ENCODE measurements at regions not wholly inside any gene's neighbourhood (a gene's known extent, or its start where the extent isn't known, plus 50 kb on each side); places are given as distances from the start of the nearest gene placed in this dataset.
A peak's percentile ranks its signal among the peaks of the same experiment; 100 is the strongest.

DNA sequence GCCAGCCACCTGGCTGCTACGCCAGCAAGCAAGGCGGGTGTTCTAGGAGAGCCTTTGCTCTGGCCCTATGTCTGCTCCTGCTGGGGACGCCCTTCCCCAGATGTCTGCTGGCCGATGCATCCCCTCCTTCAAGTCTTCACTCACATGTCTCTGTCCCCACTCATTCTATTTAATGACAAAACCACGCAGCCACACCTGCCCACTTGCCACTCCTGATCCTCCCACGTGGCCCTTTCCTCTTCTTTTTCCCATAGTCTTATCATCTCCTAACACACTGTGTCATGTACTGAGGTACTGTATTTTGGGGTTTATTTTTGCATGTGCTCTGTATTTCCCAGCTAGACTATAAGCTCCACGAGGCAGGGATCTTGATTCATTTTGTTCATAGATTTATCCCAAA lies 62.0 kb upstream of the HRH2 start:
- Histone ChIP-seq H3K4me1 (no peaks in the 10 kb centered on the region), H3K4me2 (no peak overlapping the region), H3K4me3 (no peak overlapping the region), H3K9me3 (no peaks in the 10 kb centered on the region), H3K27ac (no peak overlapping the region)
- ChIA-PET CTCF (no interaction called here), POLR2A (interaction anchor here (1.1 kb wide), 1 partner anchor 17 kb away, joined by 3 read pairs; no protein-coding TSS in a partner anchor)
- no peak for ATAC-seq
- no peak for FAIRE-seq
- WGBS (ENCODE audit: missing lambda C conversion rate): 41% methylated on average over 7 of the region's 7 CpGs
- no peak for DNase-seq (ENCODE audit: low read depth in 1 of 2, low spot score in 1 of 2)
- TF ChIP-seq EHMT2 (IDR thresholded peaks at IDR 0.05; ENCODE audit: low read depth): no peak
- TF ChIP-seq TP53 (CRISPR knock-in tag; IDR thresholded peaks at IDR 0.05): no peak
- no peak for TF ChIP-seq RNF2 (IDR thresholded peaks at IDR 0.05; ENCODE audit: borderline replicate concordance, low read depth)
- TF ChIP-seq ZFP36 (IDR thresholded peaks at IDR 0.05; ENCODE audit: borderline replicate concordance, partially characterized antibody): no peak
- TF ChIP-seq, protein P1, sequence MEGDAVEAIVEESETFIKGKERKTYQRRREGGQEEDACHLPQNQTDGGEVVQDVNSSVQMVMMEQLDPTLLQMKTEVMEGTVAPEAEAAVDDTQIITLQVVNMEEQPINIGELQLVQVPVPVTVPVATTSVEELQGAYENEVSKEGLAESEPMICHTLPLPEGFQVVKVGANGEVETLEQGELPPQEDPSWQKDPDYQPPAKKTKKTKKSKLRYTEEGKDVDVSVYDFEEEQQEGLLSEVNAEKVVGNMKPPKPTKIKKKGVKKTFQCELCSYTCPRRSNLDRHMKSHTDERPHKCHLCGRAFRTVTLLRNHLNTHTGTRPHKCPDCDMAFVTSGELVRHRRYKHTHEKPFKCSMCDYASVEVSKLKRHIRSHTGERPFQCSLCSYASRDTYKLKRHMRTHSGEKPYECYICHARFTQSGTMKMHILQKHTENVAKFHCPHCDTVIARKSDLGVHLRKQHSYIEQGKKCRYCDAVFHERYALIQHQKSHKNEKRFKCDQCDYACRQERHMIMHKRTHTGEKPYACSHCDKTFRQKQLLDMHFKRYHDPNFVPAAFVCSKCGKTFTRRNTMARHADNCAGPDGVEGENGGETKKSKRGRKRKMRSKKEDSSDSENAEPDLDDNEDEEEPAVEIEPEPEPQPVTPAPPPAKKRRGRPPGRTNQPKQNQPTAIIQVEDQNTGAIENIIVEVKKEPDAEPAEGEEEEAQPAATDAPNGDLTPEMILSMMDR (IDR thresholded peaks at IDR 0.05): no peak
- TF ChIP-seq HEYL (CRISPR knock-in tag; IDR thresholded peaks at IDR 0.05): no peak
- TF ChIP-seq ESRRA (IDR thresholded peaks at IDR 0.05; ENCODE audit: borderline replicate concordance, low read length): no peak
- TF ChIP-seq, protein P2, sequence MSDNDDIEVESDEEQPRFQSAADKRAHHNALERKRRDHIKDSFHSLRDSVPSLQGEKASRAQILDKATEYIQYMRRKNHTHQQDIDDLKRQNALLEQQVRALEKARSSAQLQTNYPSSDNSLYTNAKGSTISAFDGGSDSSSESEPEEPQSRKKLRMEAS (IDR thresholded peaks at IDR 0.05): no peak
- TF ChIP-seq HOXA7 (CRISPR knock-in tag; IDR thresholded peaks at IDR 0.05): no peak
- TF ChIP-seq HOXB5 (CRISPR knock-in tag; IDR thresholded peaks at IDR 0.05): no peak

DNA sequence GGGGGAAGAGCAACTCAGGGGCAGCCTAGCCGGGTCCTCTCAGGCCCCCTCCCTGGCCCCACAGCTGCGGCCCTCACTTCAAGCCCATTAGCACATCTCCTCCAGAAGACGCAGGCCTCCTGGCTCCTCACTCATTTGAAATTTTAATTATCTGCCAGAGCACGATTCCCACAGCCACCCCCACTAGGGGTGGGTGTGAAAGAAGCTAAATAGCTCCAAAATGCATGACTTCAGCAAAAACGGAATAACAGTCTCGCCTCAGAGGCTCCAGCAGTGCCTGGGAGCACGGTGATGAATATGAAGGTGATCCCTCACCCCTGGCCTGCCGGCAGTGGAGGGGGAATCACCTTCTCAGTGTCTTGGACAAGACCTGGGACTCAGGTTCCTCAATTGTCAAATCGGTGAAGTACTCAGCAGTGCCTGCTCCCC lies 61.1 kb upstream of the HRH2 start:
- Histone ChIP-seq H3K4me3 (no peak overlapping the region), H3K9me3 (no peaks in the 10 kb centered on the region), H3K4me2 (no peak overlapping the region), H3K4me1 (no peaks in the 10 kb centered on the region), H3K27ac (no peak overlapping the region)
- TF ChIP-seq EHMT2 (IDR thresholded peaks at IDR 0.05; ENCODE audit: low read depth): no peak
- peak; percentile 10 for TF ChIP-seq MAFK (IDR thresholded peaks at IDR 0.05; ENCODE audit: partially characterized antibody)
- DNase-seq (ENCODE audit: low read depth in 1 of 2, low spot score in 1 of 2) (no peak), ATAC-seq (no peak), FAIRE-seq (no peak)
- WGBS (ENCODE audit: missing lambda C conversion rate): 49% methylated on average over 9 of the region's 9 CpGs
- ChIA-PET POLR2A (no interaction called here), CTCF (interaction anchor here (0.6 kb wide), 1 partner anchor 1620 kb away, joined by 3 read pairs; no protein-coding TSS in a partner anchor)

- Histone ChIP-seq H3K9me3 (no peaks in the 10 kb centered on the region), H3K27ac (no peak overlapping the region), H3K4me1 (no peaks in the 10 kb centered on the region), H3K4me2 (no peak overlapping the region), H3K4me3 (no peak overlapping the region)
- ATAC-seq: peak in 1 of 2 experiments; percentile 41; a peak in 2 of 6 replicates
- no peak for DNase-seq (ENCODE audit: low read depth in 1 of 2, low spot score in 1 of 2)
- TF ChIP-seq EP300 (IDR thresholded peaks at IDR 0.05) (no peak), EHMT2 (IDR thresholded peaks at IDR 0.05; ENCODE audit: low read depth) (no peak)
- TF ChIP-seq, protein P2 (IDR thresholded peaks at IDR 0.05): no peak
- ChIA-PET CTCF (interaction anchor here (0.6 kb wide), 1 partner anchor 673 kb away, joined by 3 read pairs; no protein-coding TSS in a partner anchor), POLR2A (no interaction called here)
- WGBS (ENCODE audit: missing lambda C conversion rate): 48% methylated on average over 2 of the region's 7 CpGs
- no peak for FAIRE-seq
These were observed 60.2 kb upstream of the HRH2 start for GRCh38 chr5:175597718-175598117.

- FAIRE-seq (no peak), ATAC-seq (peak in 1 of 2 experiments; percentile 41; a peak in 1 of 6 replicates), DNase-seq (ENCODE audit: low read depth in 1 of 2, low spot score in 1 of 2) (no peak)
- ChIA-PET POLR2A (no interaction called here), CTCF (no interaction called here)
- no peak overlapping the region for H3K4me3 ChIP-seq
- no peak overlapping the region for H3K4me2 ChIP-seq
- H3K4me1 ChIP-seq: no peaks in the 10 kb centered on the region
- TF ChIP-seq ZNF302 (CRISPR knock-in tag; IDR thresholded peaks at IDR 0.05) (no peak), CHD4 (IDR thresholded peaks at IDR 0.05; ENCODE audit: borderline replicate concordance) (no peak), HOXA7 (CRISPR knock-in tag; IDR thresholded peaks at IDR 0.05) (no peak), CEBPB (IDR thresholded peaks at IDR 0.05) (no peak), FOSL2 (IDR thresholded peaks at IDR 0.05) (no peak), FOSL2 (CRISPR knock-in tag; IDR thresholded peaks at IDR 0.05) (no peak), ZFP36 (IDR thresholded peaks at IDR 0.05; ENCODE audit: borderline replicate concordance, partially characterized antibody) (no peak), MAFK (IDR thresholded peaks at IDR 0.05; ENCODE audit: partially characterized antibody) (no peak), MYC (IDR thresholded peaks at IDR 0.05; ENCODE audit: borderline replicate concordance, low read length) (no peak), ZC3H11A (IDR thresholded peaks at IDR 0.05) (no peak), SMC3 (IDR thresholded peaks at IDR 0.05) (no peak), FOXS1 (CRISPR knock-in tag; IDR thresholded peaks at IDR 0.05) (no peak), RARB (CRISPR knock-in tag; IDR thresholded peaks at IDR 0.05) (no peak), HOXB13 (CRISPR knock-in tag; IDR thresholded peaks at IDR 0.05; ENCODE audit: low read depth) (no peak)
- TF ChIP-seq, protein P2 (IDR thresholded peaks at IDR 0.05): no peak
- WGBS (ENCODE audit: missing lambda C conversion rate): 79% methylated on average over 7 of the region's 7 CpGs
- no peaks in the 10 kb centered on the region for H3K9me3 ChIP-seq
- no peak overlapping the region for H3K27ac ChIP-seq
These were observed 59.1 kb upstream of the HRH2 start for GRCh38 chr5:175598774-175599173.
